Colon (tissue), 2 donors: ENCODE measurements at regions not wholly inside any gene's neighbourhood (a gene's known extent, or its start where the extent isn't known, plus 50 kb on each side); places are given as distances from the start of the nearest gene placed in this dataset.

Experiments
- FAIRE-seq: peaks from 2 replicates; lab custom pipeline; 2012; peaks lifted over from hg19 to GRCh38; lab: Jason Lieb, UNC
- donor health status: control.
- donor health status: control.

DNA sequence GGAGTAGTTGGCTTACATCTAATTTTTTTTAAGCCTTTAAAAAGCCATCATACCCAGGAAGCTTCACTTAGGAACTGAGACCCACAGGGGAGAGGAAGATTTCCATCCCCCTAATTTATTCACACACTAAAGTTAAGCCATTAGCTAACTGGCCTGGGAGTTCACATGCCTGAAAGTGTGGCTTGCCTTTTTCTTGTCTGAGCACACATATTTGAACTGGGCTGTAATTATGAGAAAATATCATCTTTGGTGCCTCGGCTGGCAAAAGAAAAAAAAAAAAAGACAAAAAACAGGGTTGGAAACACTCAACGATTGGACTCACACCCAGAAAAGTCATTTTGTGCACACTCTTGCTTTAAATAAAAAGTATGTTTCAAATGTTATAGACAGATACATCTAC is 847.3 kb downstream of the MAT2B start:
- FAIRE-seq: no peak

DNA sequence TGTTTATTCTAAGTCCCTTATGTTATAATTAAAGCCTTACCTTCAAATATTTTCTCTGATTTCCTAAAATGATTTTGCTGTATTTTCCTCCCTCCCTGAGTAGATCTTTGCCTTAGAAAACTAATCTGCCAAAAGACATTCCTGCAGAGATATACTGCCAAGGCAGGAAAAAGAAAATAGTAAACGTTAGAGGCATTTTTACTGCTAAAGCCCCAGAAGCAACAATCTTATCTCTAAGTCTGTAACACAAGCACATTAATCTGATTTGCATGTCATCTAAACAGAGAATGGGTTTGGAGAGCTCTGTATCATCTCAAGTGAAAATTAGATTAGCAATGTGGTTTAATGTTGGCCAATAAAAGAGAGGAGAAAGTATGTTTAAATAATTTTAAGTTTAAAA is 847.7 kb downstream of the MAT2B start:
- FAIRE-seq: no peak

DNA sequence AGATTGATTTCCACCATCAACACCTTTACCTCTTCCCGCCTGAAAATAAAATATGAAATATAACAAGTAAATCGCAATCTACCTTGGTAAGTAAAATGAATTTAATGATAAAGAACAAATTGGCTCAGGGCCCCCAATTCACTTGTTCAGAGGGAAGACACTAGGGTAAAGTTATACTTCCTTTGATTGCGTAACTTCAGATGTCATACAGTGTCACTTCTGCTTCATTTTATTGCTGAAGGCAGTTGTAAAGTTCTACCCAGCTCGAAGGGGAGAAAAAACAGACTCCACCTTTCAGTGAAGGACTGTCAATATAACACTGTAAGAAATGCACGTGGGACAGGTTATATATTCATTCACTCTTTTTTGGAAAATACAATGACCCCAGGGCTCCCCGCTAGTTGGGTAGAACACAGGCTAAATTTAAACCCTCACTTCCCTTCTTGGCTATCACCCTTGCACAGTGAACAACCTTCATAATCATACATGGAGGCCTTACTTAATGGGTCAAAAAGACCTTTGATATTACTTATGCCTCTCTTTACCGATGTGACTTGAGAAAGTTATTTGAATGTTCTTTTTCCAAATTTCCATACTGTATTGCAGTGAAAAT is 848.8 kb downstream of the MAT2B start:
- no peak for FAIRE-seq

DNA sequence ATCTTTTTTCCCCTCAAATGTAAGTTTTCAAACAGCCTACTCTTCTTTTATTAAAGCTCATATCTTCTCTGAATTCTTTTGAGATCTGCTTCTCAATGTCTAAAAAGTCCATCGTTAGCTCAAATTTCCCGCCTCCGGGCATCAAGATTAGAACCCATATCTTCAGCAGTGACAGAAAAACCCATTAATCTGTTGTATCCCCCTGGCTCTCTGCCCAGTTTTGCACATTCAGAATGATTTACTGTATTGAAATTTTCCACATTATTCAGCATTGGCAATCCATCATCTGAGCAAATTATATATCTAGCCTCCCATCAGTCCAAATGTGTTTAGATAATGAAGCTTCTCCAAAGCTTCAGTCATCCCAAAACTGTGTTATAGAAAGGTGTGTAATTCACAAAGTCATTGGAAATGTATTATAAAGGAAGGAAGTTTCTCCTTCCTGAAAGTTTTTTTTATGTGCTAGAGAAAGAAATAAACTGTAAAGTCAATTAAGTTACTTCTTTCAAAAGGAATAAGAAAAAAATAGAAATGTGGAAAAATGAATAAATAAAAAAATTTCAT is 849.9 kb downstream of the MAT2B start:
- no peak for FAIRE-seq

DNA sequence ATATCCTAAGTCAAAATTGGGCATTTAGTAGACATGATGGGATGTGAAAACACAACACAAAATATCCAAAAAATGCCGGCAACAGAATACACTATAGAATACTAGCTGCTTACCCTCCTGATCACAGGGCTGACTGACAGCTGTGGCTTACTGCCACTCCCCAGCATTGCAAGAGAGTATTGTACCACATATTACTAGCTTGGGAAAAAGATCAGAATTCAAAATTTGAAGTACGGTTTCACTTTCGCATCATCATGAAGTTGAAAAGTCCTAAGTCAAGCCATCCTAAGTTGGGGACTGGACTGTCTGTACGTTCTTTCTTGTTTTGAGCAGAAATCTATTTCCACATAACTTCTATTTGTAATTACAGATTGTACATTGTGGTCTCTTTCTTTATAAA is 851.4 kb downstream of the MAT2B start:
- no peak for FAIRE-seq

DNA sequence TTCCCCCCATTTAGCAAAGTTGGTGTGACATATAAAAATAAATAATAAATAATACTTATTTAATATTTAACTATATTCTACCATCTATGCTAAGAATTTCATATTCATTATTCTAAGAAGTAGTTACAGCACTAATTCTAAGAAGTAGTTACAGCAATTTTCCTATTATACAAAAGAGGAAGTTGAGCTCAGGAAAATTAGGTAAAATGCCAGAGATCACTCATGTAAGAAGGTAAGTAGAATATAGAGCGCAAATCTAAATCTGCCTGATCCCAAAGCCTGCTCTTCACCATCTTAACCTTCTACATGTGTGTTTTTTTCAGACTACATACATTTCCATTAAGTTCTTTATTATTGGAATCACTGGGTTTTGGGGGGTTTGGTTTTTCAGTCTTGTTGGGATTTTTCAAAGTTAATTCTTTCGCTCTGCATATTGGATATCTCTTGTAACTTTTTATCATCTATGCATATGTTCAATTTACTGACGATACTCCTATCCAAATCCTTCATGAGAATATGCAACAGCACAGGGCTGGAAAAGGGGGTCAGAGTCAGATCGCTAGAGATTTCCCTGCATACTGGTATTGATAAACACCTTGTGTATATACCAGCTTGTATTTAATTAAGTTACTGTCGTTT is 852.1 kb downstream of the MAT2B start:
- no peak for FAIRE-seq

DNA sequence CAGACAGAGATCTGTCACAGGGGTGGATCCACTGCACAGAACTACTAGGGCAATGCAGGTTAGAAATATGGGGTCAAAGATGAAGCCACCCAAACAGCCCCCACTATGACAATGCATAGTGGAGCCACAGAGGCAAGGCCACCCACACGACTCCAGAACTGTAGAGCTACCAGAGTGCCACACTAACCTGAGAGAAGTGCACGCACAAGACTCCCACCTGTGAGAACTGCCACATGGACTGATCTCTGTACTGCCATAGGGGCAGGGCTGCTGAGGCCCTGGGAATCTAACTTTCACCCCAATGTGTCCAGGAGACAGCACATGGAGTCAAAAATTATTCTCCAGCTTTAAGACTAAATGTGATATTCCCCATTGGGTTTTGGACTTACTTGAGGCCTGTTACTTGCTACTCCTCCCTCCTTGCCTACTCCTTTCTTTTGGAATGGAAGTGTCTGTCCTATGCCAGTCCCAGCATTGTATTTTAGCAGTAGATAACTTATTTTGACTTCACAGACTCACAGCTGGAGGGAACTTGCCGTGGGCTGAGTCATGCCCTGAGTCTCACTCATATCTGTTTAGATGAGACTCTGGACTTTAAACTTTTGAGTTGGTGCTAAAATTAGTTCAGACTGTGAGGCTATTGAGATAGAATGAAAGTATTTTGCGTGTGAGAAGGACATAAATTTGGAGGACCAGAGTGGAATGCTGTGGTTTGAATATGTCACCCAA is 853.3 kb downstream of the MAT2B start:
- FAIRE-seq: no peak

DNA sequence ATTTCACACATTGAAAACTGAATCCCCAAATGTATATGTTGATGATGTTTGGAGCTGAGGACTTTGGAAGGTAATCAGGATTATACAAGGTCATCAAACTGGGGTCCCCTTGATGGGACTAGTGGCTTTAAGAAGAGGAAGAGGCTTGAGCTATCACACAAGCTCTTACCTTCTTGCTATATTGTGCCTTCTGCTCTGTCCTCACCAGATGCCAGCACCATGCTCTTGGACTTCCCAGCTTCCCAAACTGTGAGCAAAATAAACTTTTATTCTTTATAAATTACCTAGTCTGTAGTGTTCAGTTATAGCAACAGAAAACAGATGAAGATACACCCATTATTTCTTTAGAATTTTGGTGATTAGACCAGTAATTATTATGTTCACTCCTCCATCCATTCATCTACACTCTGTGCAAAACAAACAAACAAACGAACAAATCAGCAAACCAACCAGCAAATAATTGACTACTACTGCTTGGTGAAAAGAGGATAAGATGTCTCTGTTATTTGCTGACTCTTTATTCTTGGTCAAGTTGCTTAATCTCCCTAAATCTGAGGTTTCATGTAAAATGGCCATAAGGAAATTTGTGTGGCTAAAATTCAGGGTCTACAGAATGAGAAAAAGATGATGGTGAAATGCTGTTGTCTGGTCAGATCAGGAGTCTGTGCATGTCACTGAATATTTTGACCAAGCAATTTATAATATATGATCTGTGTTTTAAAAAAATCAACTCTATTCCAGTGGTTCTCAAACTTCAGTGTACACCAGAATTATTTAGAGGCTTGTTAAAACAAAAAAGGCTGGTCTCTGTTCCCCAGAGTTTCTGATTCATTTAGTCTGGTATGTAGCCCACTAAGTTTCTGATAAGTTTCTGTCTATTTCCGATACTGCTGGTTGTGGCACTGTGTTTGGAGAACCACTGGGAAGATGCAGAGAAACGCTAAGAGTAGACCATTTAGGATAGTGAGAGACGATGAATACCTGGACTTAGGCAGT is 854.1 kb downstream of the MAT2B start:
- FAIRE-seq: no peak

DNA sequence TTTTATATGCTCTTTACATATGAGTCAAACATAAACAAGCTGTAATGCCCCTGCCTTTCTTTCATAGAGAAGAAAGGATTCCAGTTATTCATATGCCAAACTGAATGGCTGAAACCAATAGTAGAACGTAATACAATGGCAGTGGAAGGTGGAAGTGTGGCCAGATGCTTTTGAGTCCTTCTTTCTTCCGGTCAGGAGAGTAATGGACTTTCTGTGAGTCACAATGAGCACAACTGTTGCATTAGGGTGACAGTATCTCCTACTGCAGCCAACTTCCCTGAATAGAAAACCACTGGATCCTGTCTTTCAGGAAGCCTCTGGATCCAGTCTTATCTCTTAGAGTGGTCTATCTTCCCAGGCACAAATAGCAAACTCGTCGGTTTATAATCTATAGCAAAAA is 855.2 kb downstream of the MAT2B start:
- no peak for FAIRE-seq

DNA sequence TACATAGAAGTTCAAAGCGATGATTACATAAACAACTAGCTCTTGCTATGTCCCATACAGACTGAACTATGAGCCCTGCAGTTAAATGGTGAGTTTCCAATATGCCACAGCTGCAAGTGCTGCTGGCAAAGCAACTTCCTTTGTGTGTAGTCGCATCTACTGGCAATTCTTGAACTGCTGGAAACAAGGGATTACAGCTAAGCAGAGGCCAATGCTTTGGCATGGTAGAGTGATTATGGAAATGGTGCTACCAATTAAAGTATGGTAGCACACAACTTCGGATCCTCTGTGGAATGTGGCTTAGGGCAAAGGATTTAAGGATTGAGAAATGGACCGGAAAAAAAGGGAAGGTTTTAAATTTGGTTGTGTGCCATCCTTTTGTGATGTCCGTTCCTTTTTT is 856.6 kb downstream of the MAT2B start:
- FAIRE-seq: no peak

DNA sequence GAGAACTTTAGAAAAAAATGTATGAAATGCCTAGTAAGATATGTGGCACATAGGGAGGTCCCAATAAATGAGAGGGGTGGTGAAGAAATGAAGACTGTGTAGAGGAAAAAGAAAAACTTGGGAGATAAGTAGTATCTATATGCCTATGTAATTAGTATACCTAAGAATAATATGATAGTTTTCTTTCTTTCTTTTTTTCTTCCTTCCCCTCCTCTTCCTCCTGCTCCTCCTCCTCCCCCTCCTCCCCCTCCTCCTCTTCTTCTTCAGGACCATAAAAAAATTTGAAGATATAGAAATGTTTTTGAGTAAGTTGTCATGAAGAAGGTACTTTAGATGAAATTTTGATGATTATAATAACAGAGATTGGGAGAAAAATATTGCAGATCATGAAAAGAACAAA is 857.4 kb downstream of the MAT2B start:
- no peak for FAIRE-seq

DNA sequence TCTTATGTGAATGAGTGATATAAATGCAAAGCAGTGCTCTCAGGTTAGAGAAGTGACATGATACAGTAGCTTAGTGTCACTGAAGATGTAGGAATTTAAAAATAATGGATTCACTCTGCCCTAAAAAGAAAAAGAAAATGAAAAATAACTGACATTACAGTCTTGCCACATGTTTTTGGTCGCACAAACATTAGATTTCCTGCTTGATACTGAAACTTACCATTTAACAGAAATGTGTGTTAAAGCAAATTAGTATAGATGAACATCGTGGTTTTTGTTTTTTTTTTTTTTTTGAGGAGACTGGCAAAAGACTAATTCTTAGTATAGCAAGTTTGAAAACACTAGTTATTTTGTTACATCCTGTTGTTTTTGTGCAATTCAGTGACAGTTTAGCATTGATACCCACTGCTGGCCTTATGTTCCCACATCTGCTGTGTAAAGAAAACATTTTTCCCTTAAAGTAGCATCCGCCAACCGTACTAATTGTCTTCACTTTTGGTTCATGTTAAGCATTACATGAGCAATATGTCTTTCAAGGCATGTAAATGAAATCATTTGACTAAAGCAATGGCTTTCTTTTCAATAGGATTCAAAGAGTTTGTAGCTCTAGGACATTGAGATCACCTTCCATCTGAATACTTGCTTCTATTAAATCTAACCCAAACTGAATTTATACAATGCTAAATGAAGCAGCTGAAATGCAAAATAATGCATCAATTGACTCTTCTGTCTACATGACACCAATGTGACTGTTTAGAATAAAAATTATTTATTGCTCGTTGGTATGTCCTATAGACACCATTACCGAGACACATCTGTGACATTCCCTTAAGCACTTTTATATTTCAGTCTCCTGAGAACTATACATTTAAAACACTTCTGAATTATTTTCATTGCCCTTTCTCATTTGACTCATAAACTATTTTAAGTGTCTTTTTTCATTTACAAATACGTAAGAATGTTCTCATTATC is 859.1 kb downstream of the MAT2B start:
- FAIRE-seq: no peak

DNA sequence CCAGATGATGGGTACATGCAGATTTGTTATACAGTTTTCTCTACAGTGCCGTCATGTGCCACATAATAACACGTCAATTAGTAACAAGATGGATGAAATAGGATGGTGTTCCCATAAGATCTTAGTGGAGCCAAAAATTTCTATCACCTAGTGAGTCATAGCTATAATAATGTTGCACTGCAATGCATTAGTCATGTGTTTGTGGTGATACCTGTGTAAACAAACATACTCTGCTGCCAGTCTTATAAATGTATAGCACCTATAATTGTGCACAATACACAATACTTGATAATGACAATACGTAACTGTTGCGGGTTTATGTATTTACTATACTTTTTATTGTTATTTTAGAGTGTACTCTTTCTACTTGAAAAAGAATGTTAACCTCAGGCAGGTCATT is 865.4 kb downstream of the MAT2B start:
- no peak for FAIRE-seq

DNA sequence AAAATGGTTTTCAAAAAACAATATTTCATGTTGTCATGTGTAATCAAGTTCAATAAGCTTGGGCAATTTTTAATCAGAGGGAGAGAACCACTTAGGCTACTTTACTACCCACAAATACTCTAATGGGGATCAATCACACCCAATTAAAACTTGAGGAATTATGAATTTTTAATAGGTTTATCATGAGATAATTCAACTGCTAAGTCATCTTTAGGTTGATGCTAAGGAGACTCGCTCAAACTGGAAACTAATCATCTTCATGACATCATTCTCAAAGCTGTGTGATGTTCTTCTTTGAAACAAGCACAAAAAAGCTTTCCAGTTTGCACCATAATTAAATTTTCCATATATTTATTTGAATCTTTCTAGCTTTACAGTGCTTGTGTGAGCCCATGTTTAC is 867.5 kb downstream of the MAT2B start:
- no peak for FAIRE-seq

DNA sequence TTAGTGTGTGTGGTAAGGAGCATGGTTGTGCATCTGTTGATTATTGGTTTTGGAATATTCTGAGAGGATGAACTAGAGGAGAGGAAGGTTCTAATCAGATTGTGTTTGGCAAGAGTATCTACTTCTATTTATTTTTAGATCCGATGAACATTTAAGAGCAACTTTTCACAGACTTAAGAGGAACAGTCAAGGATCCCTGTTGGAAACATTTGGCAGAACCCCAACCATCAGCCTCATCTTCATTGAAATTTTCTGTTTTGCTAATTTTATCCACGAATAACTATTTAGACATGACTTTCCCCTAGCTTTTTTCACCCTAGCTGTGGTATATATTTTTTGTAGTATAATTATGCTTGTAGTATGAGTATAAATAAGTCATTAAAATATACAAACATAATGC is 868.5 kb downstream of the MAT2B start:
- no peak for FAIRE-seq

DNA sequence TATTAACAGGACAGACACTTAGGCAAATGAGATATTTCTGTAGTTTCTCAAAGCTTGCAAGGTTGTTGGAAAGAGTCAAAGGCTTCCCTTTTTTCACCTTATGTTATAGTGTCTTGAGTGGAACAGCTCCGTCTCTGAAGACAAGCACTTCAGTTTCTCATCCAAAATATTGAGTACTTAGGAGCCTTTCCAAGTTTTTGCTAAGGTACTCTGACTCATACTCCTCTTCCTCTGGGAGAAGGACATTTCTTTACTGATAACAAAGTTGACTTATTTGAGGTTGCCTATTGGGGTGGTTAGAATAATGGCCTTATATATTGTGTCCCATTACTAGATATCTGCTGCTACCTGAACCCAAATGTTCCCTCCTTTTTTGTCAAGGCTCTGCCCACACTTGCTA is 869.6 kb downstream of the MAT2B start:
- FAIRE-seq: no peak

DNA sequence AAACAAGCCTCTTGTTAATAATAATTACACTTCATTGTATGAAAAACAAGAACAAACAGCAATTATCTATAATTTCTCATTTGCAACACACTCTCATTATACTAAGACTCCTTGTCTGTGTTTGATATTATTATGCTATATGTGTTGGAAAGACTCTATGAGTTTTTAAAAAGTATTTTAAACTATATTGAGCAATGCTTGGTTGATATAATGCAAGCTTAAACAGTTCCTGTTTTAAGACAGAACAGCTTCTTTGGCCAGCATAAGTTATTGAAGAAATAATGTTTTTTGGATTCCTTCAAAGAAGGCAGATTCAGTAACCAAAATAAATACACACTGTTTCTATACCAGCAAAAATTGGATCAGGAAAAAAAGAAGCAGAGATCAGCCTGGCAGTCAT is 871.4 kb downstream of the MAT2B start:
- no peak for FAIRE-seq

DNA sequence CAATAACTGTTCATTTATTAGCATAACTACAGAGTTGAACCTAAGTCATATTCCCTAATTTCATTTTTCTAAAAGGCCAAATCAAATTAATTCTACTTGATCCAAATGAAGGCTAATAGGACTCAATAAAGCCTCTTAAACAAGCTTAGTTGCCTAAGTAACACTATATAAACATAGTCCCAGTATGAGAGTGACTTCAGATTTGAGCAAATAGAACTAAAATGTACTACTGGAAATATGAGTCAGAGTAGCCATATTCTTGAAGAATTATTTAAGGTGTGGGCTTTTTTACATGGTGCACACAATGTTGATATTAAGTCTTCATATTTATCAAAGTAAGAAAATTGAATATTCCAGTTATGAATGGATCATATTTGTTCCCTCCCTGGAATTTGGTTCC is 872.3 kb downstream of the MAT2B start:
- FAIRE-seq: no peak

DNA sequence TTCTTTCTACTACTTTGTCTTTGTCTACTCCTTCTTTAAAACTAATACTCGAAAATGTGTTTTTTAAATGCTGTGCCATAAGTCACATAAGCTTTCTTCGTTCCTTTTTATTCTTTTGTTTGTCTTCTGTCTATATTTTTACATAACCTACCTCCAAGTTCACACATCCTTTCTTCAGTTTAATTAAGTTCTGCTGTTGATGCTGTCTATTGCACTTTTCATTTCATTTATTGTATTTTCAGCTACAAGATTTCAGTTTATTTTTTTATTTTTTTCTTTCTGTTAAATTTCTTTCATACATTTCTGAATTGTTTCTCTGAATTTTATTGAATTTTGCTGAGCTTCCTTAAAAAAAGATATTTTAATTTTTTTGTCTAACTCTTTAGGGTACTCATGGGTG is 878.2 kb downstream of the MAT2B start:
- no peak for FAIRE-seq

DNA sequence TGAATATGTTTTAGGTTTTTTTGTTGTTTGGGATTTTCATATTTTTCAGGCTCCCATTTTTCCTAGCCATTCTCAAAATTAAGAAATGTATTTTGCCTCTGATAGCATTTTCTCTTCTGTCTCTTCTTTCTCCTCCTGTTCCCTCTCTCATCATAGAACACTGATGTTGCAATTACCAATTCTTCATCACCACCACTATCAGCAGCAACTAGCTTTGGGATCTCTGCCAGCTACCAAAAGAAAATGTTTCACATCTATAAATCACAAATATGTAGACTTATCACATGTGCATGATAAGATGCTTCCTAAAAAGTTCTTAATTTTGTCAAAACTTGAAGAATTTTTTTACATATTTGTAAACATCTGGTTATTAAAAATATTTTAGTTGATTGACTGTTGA is 887.1 kb downstream of the MAT2B start:
- FAIRE-seq: no peak

DNA sequence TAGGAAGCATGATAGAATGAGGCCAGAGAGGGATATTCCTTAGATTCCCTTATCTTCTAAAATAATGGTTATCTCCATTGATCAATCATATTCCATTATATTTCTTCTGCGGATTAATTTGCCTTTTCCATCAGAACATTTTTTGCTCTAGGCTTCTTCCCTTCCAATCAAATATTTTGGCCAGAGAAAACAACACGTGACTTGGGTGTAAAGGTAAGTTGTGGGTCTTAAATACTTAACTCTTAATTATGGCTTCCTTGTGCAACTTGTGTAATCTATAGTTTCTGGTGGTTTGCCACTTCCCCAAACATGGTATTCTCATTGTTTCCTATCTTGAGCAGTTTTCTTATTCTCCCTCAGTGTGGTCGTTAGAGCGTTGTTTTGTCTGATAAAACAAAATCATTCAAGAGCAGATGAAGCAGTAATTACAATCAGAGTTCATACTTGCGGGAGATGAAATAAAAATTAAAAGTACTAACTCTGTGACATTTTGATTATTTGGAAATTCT is 889.3 kb downstream of the MAT2B start:
- FAIRE-seq: no peak
